ENCODE measurements at regions not wholly inside any gene's neighbourhood (a gene's known extent, or its start where the extent isn't known, plus 50 kb on each side); places are given as distances from the start of the nearest gene placed in this dataset.

- DNase-seq = no peak
These were observed 488.5 kb downstream of the ANKRD7 start for GRCh38 chr7:118713039-118713438.

GRCh38 chr7:118720632-118721031 is 496.1 kb downstream of the ANKRD7 start:
- no peak for DNase-seq

GRCh38 chr7:118731854-118732253 is 507.4 kb downstream of the ANKRD7 start:
- DNase-seq = no peak

- no peak for DNase-seq
These were observed 510.0 kb downstream of the ANKRD7 start for GRCh38 chr7:118734541-118734940.

GRCh38 chr7:118735441-118735840 is 510.9 kb downstream of the ANKRD7 start:
- DNase-seq = no peak

DNA sequence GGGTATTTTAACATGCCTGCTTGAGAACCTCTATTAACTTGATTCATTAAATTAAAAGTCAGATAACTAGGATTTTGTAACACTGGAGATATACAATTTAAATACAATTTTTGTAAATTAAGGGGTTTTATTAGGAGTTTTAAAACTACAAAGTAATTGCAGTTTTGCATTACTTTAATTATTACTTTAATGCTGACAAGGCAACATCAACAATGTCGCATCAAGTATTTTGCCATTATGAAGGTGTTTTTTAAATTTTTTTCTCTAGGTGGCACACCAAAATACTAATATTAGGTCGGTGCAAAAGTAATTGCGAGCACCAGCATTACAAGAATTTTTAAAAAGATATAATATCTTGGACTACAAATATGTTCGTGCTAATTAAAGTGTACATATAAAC is 513.4 kb downstream of the ANKRD7 start:
- no peak for DNase-seq

- no peak for DNase-seq
These were observed 521.4 kb downstream of the ANKRD7 start for GRCh38 chr7:118745927-118746326.

DNA sequence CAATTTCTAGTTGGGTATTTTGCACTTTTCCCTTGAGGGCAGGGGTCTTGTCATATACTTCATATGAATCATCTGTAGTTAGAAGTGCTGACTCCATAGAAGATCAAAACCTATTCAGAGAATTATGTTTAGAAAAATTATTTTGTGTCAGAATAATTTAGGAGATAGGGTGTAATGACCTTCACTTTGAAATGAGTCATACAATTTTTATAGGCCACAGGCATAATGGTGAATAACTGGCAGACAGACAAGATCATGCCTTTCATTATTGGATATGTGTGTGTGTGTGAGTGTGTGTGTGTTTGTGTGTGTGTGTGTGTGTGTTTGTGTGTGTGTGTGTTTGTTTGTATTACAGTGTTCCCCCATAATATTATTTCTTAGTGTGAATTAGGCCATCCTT is 523.0 kb downstream of the ANKRD7 start:
- DNase-seq = no peak

DNA sequence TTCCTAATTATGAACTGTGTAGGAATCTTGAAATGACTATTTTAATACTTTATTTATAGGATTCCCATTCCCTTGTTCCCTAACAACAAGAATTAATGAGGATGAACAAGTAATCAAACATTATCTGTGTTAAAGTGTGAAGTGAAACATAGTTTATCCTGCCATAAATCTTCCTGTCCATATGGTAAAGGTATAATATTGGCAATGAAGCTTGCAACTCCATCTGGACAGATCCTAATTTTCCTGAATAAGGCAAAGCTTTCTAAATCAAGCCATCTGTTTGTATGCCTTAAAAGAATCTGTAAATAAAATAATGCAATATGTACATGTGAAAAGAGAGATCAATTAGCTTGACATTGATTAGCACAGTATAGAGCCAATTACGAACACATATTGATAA is 529.0 kb downstream of the ANKRD7 start:
- no peak for DNase-seq

DNA sequence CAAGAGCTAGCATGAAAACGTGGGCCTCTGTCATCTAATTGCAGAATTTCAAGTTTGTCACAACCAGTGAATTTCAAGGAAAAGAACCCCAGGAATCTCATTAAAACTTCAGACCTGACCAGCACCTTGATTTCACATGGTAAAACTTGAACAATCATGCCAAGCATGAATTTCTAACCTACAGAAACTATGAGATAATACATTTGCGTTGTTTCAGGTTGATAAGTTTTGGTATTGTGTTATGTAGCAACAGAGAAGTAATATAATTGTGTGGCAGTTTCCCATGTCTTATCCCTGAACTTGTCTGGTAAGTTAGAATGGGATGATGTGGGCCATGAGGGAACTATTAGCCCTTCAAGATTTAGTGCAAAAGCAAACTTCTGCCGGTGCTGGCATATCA is 530.1 kb downstream of the ANKRD7 start:
- no peak for DNase-seq

DNA sequence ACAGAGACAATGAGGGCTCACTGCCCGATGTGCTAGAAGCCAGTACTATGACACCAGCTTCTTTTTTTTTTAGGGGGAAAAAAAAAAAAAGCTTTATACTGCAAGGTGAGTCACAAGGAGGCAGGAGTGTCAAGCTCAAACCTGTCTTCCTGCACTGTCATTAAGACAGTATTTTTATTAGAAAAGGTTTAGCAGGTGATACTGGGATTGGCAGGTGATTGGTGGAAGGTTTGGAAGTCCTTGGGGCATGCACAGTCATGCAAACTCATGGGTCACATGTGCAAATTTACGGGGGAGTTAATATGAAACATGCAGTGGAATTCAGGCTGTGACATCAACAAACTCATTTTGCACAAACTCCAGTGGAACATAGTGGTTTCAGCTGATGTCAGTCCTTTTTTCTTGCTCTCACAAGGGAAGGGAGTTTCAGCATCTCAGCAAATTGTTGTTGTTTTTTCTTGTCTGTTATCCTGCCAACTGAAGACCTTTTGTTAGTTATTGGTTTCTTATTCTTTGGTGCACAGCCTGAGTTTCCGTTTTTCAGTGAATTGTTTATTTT is 530.6 kb downstream of the ANKRD7 start:
- DNase-seq = no peak

DNA sequence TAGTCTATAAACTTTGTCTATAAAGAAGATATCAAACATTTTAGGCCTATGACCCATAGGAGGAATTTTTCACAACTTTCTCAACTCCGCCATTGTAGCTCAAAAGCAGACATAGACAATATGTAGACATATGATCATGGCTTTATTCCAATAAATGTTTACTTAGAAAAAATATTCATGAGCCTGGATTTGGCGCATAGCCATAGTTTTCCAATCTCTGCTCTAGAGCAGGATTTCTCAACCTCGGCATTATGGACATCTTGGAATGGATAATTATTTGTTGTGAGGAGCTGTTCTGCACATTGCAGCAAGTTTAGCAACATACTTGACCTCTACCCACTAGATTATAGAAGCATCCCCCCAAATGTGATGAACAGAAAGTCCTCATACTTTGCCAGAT is 532.6 kb downstream of the ANKRD7 start:
- DNase-seq = no peak

DNA sequence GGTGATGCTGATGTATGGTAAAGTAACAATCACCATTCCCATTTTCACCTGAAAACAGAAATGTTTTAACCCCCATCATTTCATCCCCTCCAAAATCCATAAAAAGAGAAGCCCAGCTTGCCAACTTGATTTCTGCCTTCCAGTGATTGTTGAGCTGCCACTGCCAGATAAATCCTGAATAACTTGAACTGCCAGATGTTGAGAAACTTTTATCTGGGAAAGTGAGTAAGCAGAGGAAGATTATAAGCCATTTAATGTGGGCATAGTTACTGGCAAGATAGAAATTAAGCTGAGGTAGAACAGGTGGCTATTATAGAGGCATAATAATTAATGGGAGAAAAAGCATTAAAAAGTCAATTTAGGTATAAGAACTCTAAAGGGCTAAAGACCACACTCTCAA is 534.1 kb downstream of the ANKRD7 start:
- no peak for DNase-seq

GRCh38 chr7:118759921-118760320 is 535.4 kb downstream of the ANKRD7 start:
- DNase-seq = no peak

DNA sequence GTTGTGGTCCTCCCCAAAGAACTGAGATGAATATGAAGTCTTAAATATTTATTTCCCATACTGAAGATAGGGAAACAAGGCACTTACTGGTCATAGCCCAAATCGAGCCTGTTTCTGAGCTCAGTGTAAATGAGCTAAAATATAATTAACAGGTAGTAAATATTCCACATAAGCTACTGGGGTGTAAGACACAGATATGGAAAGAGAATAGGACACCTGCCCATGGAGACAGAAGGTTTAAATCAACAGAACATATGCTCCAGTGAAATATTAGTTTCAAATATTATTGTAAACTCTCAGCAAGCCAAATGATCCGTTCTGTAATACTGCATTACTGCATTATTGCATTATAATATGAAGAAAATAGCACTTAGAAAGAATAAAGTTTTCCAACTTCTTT is 537.9 kb downstream of the ANKRD7 start:
- no peak for DNase-seq

DNA sequence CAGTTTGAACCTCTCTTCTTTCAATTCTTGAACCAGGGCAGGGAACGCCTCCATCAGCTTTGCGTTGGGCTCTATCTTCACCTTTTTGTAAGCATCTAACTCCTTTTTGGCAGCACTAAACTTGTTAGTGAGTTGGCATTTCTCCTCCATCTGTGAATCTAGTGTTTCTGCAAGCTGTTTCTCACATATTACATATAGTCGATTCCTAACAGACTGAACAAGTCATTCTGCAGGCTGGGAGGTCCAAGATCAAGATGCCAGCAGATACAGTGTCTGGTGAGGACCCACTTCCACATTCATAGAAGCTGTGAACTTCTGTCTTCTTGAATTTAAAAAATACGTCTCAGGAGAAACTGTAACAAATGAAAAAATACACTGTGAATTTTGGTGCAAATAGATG is 539.7 kb downstream of the ANKRD7 start:
- DNase-seq = no peak

DNA sequence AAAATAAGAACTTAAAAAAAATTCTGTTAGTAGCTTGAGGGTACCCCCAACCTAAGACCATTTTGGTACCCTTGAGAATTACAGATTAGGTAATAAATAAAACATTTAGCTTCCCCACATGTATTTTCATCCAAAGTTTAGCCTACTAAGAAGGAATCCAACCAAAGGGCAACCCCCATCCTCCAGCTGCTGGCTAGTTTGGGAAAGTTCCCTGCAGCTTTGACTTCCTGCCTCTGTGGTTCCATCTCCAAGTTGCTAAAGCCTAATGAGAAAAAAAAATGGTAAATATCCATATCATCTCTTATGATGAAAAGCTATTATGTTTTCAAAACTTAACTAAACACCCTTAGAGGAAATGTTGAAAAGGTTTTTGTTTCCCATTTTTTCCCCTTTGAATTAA is 547.2 kb downstream of the ANKRD7 start:
- DNase-seq = no peak

GRCh38 chr7:118777308-118777707 is 552.8 kb downstream of the ANKRD7 start:
- no peak for DNase-seq

GRCh38 chr7:118792682-118793081 is 568.2 kb downstream of the ANKRD7 start:
- no peak for DNase-seq

DNA sequence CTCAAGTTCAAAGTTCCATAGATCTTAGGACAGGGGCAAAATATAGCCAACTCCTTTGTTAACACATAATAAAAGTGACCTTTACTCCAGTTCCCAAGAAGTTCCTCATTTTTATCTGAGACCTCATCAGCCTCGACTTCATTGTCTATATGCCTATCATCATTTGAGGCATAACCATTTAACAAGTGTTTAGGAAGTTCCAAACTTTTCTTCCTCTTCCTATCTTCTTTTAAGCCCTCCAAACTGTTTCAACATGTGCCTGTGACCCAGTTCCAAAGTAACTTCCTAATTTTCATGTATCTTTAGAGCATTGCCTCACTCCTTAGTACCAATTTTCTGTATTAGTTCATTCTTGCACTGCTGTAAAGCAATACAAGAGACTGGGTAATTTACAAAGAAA is 569.1 kb downstream of the ANKRD7 start:
- DNase-seq = no peak

GRCh38 chr7:118794419-118794818 is 569.9 kb downstream of the ANKRD7 start:
- no peak for DNase-seq

GRCh38 chr7:118801366-118801765 is 576.9 kb downstream of the ANKRD7 start:
- DNase-seq = no peak

GRCh38 chr7:118802726-118803125 is 578.2 kb downstream of the ANKRD7 start:
- no peak for DNase-seq

- no peak for DNase-seq
These were observed 601.7 kb downstream of the ANKRD7 start for GRCh38 chr7:118826246-118826645.

GRCh38 chr7:118836933-118837332 is 612.4 kb downstream of the ANKRD7 start:
- DNase-seq = no peak

- DNase-seq = no peak
These were observed 615.0 kb downstream of the ANKRD7 start for GRCh38 chr7:118839515-118839914.
